CD4-positive, alpha-beta T cell treated with Interleukin-17A for 4 hours (primary cell): ENCODE measurements at regions not wholly inside any gene's neighbourhood (a gene's known extent, or its start where the extent isn't known, plus 50 kb on each side); places are given as distances from the start of the nearest gene placed in this dataset.
"Not testable (repeated sequence)": the region's sequence is repeated elsewhere in the genome, so short reads cannot be mapped to it uniquely, and the experiment has no call there.

ENCODE experiments used
- DNase-seq: peaks from one replicate; pipeline ENCODE4 v3.0.0-alpha.2; 2020; ENCODE audit warnings: mixed read lengths

GRCh38 chr5:57724836-57725235 is 242.2 kb upstream of the ACTBL2 start:
- DNase-seq: no peak

- DNase-seq: no peak
Observed at GRCh38 chr5:57721226-57721625, 238.6 kb upstream of the ACTBL2 start.

- no peak for DNase-seq
Observed at GRCh38 chr5:57720656-57721055, 238.0 kb upstream of the ACTBL2 start.

- no peak for DNase-seq
Observed at GRCh38 chr5:57719216-57719615, 236.6 kb upstream of the ACTBL2 start.

- DNase-seq: no peak
Observed at GRCh38 chr5:57718155-57718554, 235.5 kb upstream of the ACTBL2 start.

GRCh38 chr5:57717555-57717954 is 234.9 kb upstream of the ACTBL2 start:
- DNase-seq: no peak

GRCh38 chr5:57716661-57717060 is 234.1 kb upstream of the ACTBL2 start:
- DNase-seq: no peak

GRCh38 chr5:57715296-57715695 is 232.7 kb upstream of the ACTBL2 start:
- DNase-seq: no peak

- DNase-seq: not testable (repeated sequence)
Observed at GRCh38 chr5:57713535-57713934, 230.9 kb upstream of the ACTBL2 start.

GRCh38 chr5:57711946-57712345 is 229.3 kb upstream of the ACTBL2 start:
- DNase-seq: no peak

- DNase-seq: no peak
Observed at GRCh38 chr5:57711471-57711870, 228.9 kb upstream of the ACTBL2 start.

GRCh38 chr5:57710126-57710525 is 227.5 kb upstream of the ACTBL2 start:
- no peak for DNase-seq

- no peak for DNase-seq
Observed at GRCh38 chr5:57705769-57706168, 223.2 kb upstream of the ACTBL2 start.

GRCh38 chr5:57703721-57704120 is 221.1 kb upstream of the ACTBL2 start:
- no peak for DNase-seq

- DNase-seq: no peak
Observed at GRCh38 chr5:57700484-57700883, 217.9 kb upstream of the ACTBL2 start.

- no peak for DNase-seq
Observed at GRCh38 chr5:57700072-57700471, 217.5 kb upstream of the ACTBL2 start.

- no peak for DNase-seq
Observed at GRCh38 chr5:57698802-57699201, 216.2 kb upstream of the ACTBL2 start.

- no peak for DNase-seq
Observed at GRCh38 chr5:57698086-57698485, 215.5 kb upstream of the ACTBL2 start.

GRCh38 chr5:57696825-57697570 is 214.4 kb upstream of the ACTBL2 start:
- DNase-seq: no peak

GRCh38 chr5:57696389-57696769 is 213.8 kb upstream of the ACTBL2 start:
- DNase-seq: no peak

- no peak for DNase-seq
Observed at GRCh38 chr5:57695706-57696388, 213.2 kb upstream of the ACTBL2 start.

- DNase-seq: no peak
Observed at GRCh38 chr5:57695179-57695578, 212.6 kb upstream of the ACTBL2 start.

- DNase-seq: no peak
Observed at GRCh38 chr5:57693488-57694305, 211.1 kb upstream of the ACTBL2 start.
